PC-9 (cell line): ENCODE measurements at regions not wholly inside any gene's neighbourhood (a gene's known extent, or its start where the extent isn't known, plus 50 kb on each side); places are given as distances from the start of the nearest gene placed in this dataset.

Source experiments
- BruUV-seq: library from RNA; stranded (reverse); fragments of 400-500 nt; replicated peaks from 2 replicates; lab custom pipeline; 2021; lab: Mats Ljungman, UMichigan
- CTCF ChIA-PET: fragments of 300-600 bp; sonication (Branson Sonifier 250); formaldehyde crosslinking; loops from one replicate; lab custom pipeline; 2022; ENCODE audit warnings: antibody characterized with exemption; lab: Charles Lee
- POLR2A ChIA-PET: fragments of 300-600 bp; sonication (Branson Sonifier 250); formaldehyde crosslinking; loops from one replicate; lab custom pipeline; 2022; ENCODE audit warnings: antibody characterized with exemption; ENCODE audit not compliant: unreplicated experiment; lab: Charles Lee
- DNase-seq, 2 experiments: peaks; one replicate each; pipeline versions ENCODE4 v3.0.0 to v3.0.0-alpha.2; 2015 to 2022; ENCODE audit warnings: mixed read lengths in 1 of 2
- H2AFZ ChIP-seq: fragments of 200-600 bp; sonication (generic); 2 replicates; pipeline ENCODE4 v1.8.1; 2017; ENCODE audit warnings: antibody characterized with exemption
- H3F3A ChIP-seq: fragments of 200-600 bp; sonication (generic); 2 replicates; pipeline ENCODE4 v1.8.1; 2017; ENCODE audit warnings: antibody characterized with exemption, mild to moderate bottlenecking, low read depth; ENCODE audit not compliant: insufficient read depth
- H3K27ac ChIP-seq: fragments of 200-600 bp; sonication (generic); 2 replicates; pipeline ENCODE4 v1.6.1; 2016; ENCODE audit warnings: mixed run types
- H3K27me3 ChIP-seq: fragments of 200-600 bp; sonication (generic); 2 replicates; pipeline ENCODE4 v1.6.1; 2016; ENCODE audit warnings: low read depth, mixed run types; ENCODE audit not compliant: insufficient read depth
- H3K36me3 ChIP-seq: fragments of 200-600 bp; sonication (generic); 2 replicates; pipeline ENCODE4 v1.6.1; 2016; ENCODE audit warnings: low read depth, mixed run types
- H3K4me1 ChIP-seq: fragments of 200-600 bp; sonication (generic); replicated peaks from 2 replicates; pipeline ENCODE4 v1.6.1; 2016; ENCODE audit warnings: mixed run types; ENCODE audit not compliant: insufficient read depth
- H3K4me2 ChIP-seq: fragments of 200-600 bp; sonication (generic); 2 replicates; pipeline ENCODE4 v1.6.1; 2017; ENCODE audit warnings: mixed run types
- H3K4me3 ChIP-seq: fragments of 200-600 bp; sonication (generic); 2 replicates; pipeline ENCODE4 v1.6.1; 2016; ENCODE audit warnings: mixed run types
- H3K79me2 ChIP-seq: fragments of 200-600 bp; sonication (generic); 2 replicates; pipeline ENCODE4 v1.6.1; 2017; ENCODE audit warnings: low read depth, mixed run types
- H3K9me2 ChIP-seq: fragments of 200-600 bp; sonication (generic); 2 replicates; pipeline ENCODE4 v1.8.1; 2017; ENCODE audit warnings: mild to moderate bottlenecking; ENCODE audit not compliant: insufficient read depth
- H3K9me3 ChIP-seq: fragments of 200-600 bp; sonication (generic); 2 replicates; pipeline ENCODE4 v1.8.1; 2016; ENCODE audit warnings: low read depth; ENCODE audit not compliant: insufficient read depth
- H4K20me1 ChIP-seq: fragments of 200-600 bp; sonication (generic); 2 replicates; pipeline ENCODE4 v1.8.1; 2017; ENCODE audit not compliant: insufficient read depth
- CTCF ChIP-seq: fragments of 200-600 bp; sonication (generic); conservative IDR thresholded peaks from 2 replicates; pipeline ENCODE4 v1.6.1; 2017; ENCODE audit warnings: mixed run types, antibody characterized with exemption, mild to moderate bottlenecking, moderate library complexity
- EZH2 ChIP-seq: fragments of 200-600 bp; sonication (generic); IDR thresholded peaks from 2 replicates; pipeline ENCODE4 v1.8.0; 2017; ENCODE audit warnings: antibody characterized with exemption, low read depth
- intact Hi-C: fragments of 100-400 bp; cut with micrococcal nuclease; formaldehyde crosslinking; loops from one replicate; pipeline ENCODE4 v1.10.0; 2022; ENCODE audit not compliant: unreplicated experiment

GRCh38 chr11:95461348-95461747, 230.3 kb upstream of the SESN3 start:
- no TSS peak for BruUV-seq
- Histone ChIP-seq H3F3A (no peaks in the 10 kb centered on the region), H4K20me1 (no peaks in the 10 kb centered on the region), H3K36me3 (no peaks in the 10 kb centered on the region), H2AFZ (no peak overlapping the region), H3K4me1 (no peaks in the 10 kb centered on the region), H3K27ac (no peak overlapping the region), H3K79me2 (no peaks in the 10 kb centered on the region), H3K4me3 (no peak overlapping the region), H3K4me2 (no peak overlapping the region), H3K9me2 (no peaks in the 10 kb centered on the region), H3K27me3 (no peaks in the 10 kb centered on the region), H3K9me3 (no peaks in the 10 kb centered on the region)
- ChIA-PET CTCF (no interaction called here), POLR2A (no interaction called here)
- no peak for TF ChIP-seq EZH2
- no peak for TF ChIP-seq CTCF
- no peak for DNase-seq
- intact Hi-C loops = no loop called here

- no peak overlapping the region for H3K27ac ChIP-seq
Observed at GRCh38 chr11:95459291-95460042, 228.5 kb upstream of the SESN3 start.

DNA sequence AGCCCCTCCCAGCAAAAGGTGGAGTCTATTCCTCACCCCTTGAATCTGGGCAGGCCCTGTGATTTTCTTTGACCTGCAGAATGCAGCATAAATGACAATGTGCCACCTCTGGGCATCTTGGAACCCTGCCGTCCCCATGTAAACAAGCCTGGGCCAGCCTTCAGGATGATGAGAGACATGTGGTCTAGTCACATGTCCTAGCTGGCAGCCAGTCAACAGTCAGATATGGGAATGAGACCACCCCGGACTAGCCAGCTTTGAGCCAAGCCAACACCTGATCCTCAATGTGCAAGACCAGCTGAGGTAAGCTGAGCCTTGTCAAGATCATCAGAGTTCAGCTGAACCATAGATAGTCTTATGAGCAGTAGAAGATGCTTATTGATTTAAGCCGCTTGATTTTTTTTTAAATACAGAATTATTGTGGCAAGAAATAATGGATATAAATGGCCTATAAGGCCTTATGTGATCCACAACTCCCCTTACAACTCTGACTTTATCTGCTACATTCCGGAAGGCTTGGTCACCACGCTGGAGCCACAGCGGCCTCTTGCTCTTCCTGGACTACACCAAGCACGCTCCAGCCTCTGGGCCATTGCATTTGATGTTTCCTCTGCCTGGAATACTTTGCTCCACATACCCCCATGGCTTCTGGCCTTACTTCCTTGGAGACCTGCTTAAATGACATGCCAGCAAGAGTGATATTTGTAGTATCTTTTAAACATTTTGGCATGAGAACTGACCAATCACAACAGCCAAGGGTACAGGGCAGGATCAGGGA, 225.9 kb upstream of the SESN3 start:
- no peak for TF ChIP-seq EZH2
- no peak for TF ChIP-seq CTCF
- H3K27ac ChIP-seq = no peak overlapping the region
- no peak overlapping the region for H3K4me2 ChIP-seq
- H3K79me2 ChIP-seq = no peaks in the 10 kb centered on the region
- DNase-seq = no peak
- no TSS peak for BruUV-seq
- H2AFZ ChIP-seq = no peak overlapping the region
- no peaks in the 10 kb centered on the region for H3K36me3 ChIP-seq
- H3K27me3 ChIP-seq = no peaks in the 10 kb centered on the region
- intact Hi-C loops = no loop called here
- H3K9me3 ChIP-seq = no peaks in the 10 kb centered on the region
- H4K20me1 ChIP-seq = no peaks in the 10 kb centered on the region
- ChIA-PET CTCF (no interaction called here), POLR2A (interaction anchor here (0.7 kb wide), 1 partner anchor 719 kb away, joined by 4 read pairs; no protein-coding TSS in a partner anchor)
- no peaks in the 10 kb centered on the region for H3K9me2 ChIP-seq
- no peaks in the 10 kb centered on the region for H3F3A ChIP-seq
- no peaks in the 10 kb centered on the region for H3K4me1 ChIP-seq
- no peak overlapping the region for H3K4me3 ChIP-seq

More at GRCh38 chr11:95459291-95460042, 228.5 kb upstream of the SESN3 start:
- Histone ChIP-seq H3K36me3 (no peaks in the 10 kb centered on the region), H3F3A (no peaks in the 10 kb centered on the region), H3K79me2 (no peaks in the 10 kb centered on the region), H3K27me3 (no peaks in the 10 kb centered on the region), H4K20me1 (no peaks in the 10 kb centered on the region), H3K9me2 (no peaks in the 10 kb centered on the region), H3K9me3 (no peaks in the 10 kb centered on the region), H3K4me2 (no peak overlapping the region), H3K4me3 (no peak overlapping the region), H2AFZ (no peak overlapping the region), H3K4me1 (no peaks in the 10 kb centered on the region)
- intact Hi-C loops = no loop called here
- BruUV-seq = no TSS peak
- POLR2A ChIA-PET = no interaction called here
- no peak for DNase-seq
- TF ChIP-seq EZH2 = no peak
- TF ChIP-seq CTCF = no peak
- CTCF ChIA-PET = no interaction called here
